ENCODE measurements at regions not wholly inside any gene's neighbourhood (a gene's known extent, or its start where the extent isn't known, plus 50 kb on each side); places are given as distances from the start of the nearest gene placed in this dataset.

- intact Hi-C loops (cut with DNase I), result no loop called here
- no peaks in the 10 kb centered on the region for H3K36me3 ChIP-seq (ENCODE audit: control insufficient read depth in 2 of 3, insufficient read depth in 3 of 3, low read length in 3 of 3)
Observed at GRCh38 chr12:38477340-38478090, 160.9 kb downstream of the ALG10B start.

GRCh38 chr12:38480594-38480993 is 164.0 kb downstream of the ALG10B start:
- intact Hi-C loops (cut with DNase I), result no loop called here

More at GRCh38 chr12:38477340-38478090, 160.9 kb downstream of the ALG10B start:
- no peak overlapping the region for H3K27ac ChIP-seq (ENCODE audit: low read depth in 2 of 2, low read length in 2 of 2)
- H3K4me3 ChIP-seq (ENCODE audit: low read length in 3 of 3), result no peak overlapping the region
- H3K4me1 ChIP-seq (ENCODE audit: control insufficient read depth in 2 of 3, insufficient read depth in 2 of 3, low read depth in 1 of 3, low read length in 3 of 3), result no peaks in the 10 kb centered on the region
- no peaks in the 10 kb centered on the region for H3K9me3 ChIP-seq (ENCODE audit: control insufficient read depth in 2 of 3, insufficient read depth in 1 of 3, low read length in 3 of 3)
- H3K27me3 ChIP-seq (ENCODE audit: control insufficient read depth, insufficient read depth, low read length), result no peaks in the 10 kb centered on the region
- no peak overlapping the region for H3K9ac ChIP-seq (ENCODE audit: low read length in 3 of 3)
- DNase-seq (no peak), FAIRE-seq (no peak)
- TF ChIP-seq CTCF (IDR thresholded peaks at IDR 0.05; ENCODE audit: borderline replicate concordance, extremely low read depth, insufficient read depth), result no peak

GRCh38 chr12:38484821-38485449 is 168.4 kb downstream of the ALG10B start:
- H3K27me3 ChIP-seq (ENCODE audit: control insufficient read depth, insufficient read depth, low read length), result no peaks in the 10 kb centered on the region
- no peaks in the 10 kb centered on the region for H3K36me3 ChIP-seq (ENCODE audit: control insufficient read depth in 2 of 3, insufficient read depth in 3 of 3, low read length in 3 of 3)
- no peaks in the 10 kb centered on the region for H3K9me3 ChIP-seq (ENCODE audit: control insufficient read depth in 2 of 3, insufficient read depth in 1 of 3, low read length in 3 of 3)
- no peaks in the 10 kb centered on the region for H3K4me1 ChIP-seq (ENCODE audit: control insufficient read depth in 2 of 3, insufficient read depth in 2 of 3, low read depth in 1 of 3, low read length in 3 of 3)
- FAIRE-seq (no peak), DNase-seq (no peak)
- H3K4me3 ChIP-seq (ENCODE audit: low read length in 3 of 3), result no peak overlapping the region
- TF ChIP-seq CTCF (IDR thresholded peaks at IDR 0.05; ENCODE audit: borderline replicate concordance, extremely low read depth, insufficient read depth), result no peak
- H3K27ac ChIP-seq (ENCODE audit: low read depth in 2 of 2, low read length in 2 of 2), result no peak overlapping the region
- intact Hi-C loops (cut with DNase I), result no loop called here
- no peak overlapping the region for H3K9ac ChIP-seq (ENCODE audit: low read length in 3 of 3)

More at GRCh38 chr12:38480594-38480993, 164.0 kb downstream of the ALG10B start:
- no peak overlapping the region for H3K9ac ChIP-seq (ENCODE audit: low read length in 3 of 3)
- no peaks in the 10 kb centered on the region for H3K9me3 ChIP-seq (ENCODE audit: control insufficient read depth in 2 of 3, insufficient read depth in 1 of 3, low read length in 3 of 3)
- no peak for DNase-seq
- no peak overlapping the region for H3K4me3 ChIP-seq (ENCODE audit: low read length in 3 of 3)
- H3K36me3 ChIP-seq (ENCODE audit: control insufficient read depth in 2 of 3, insufficient read depth in 3 of 3, low read length in 3 of 3), result no peaks in the 10 kb centered on the region
- FAIRE-seq, result no peak
- TF ChIP-seq CTCF (IDR thresholded peaks at IDR 0.05; ENCODE audit: borderline replicate concordance, extremely low read depth, insufficient read depth), result no peak
- no peaks in the 10 kb centered on the region for H3K27me3 ChIP-seq (ENCODE audit: control insufficient read depth, insufficient read depth, low read length)
- no peaks in the 10 kb centered on the region for H3K4me1 ChIP-seq (ENCODE audit: control insufficient read depth in 2 of 3, insufficient read depth in 2 of 3, low read depth in 1 of 3, low read length in 3 of 3)
- H3K27ac ChIP-seq (ENCODE audit: low read depth in 2 of 2, low read length in 2 of 2), result no peak overlapping the region
